ENCODE measurements at regions not wholly inside any gene's neighbourhood (a gene's known extent, or its start where the extent isn't known, plus 50 kb on each side); places are given as distances from the start of the nearest gene placed in this dataset.

GRCh38 chr12:77345336-77345735 lies 280.0 kb upstream of the E2F7 start:
- DNase-seq: no peak

GRCh38 chr12:77344651-77345050 lies 279.3 kb upstream of the E2F7 start:
- no peak for DNase-seq

- no peak for DNase-seq
These were observed 277.9 kb upstream of the E2F7 start for GRCh38 chr12:77343291-77343690.

GRCh38 chr12:77342253-77342652 lies 276.9 kb upstream of the E2F7 start:
- DNase-seq: no peak

- no peak for DNase-seq
These were observed 274.2 kb upstream of the E2F7 start for GRCh38 chr12:77339610-77340009.

- DNase-seq: no peak
These were observed 272.0 kb upstream of the E2F7 start for GRCh38 chr12:77337362-77337761.

- no peak for DNase-seq
These were observed 269.4 kb upstream of the E2F7 start for GRCh38 chr12:77334806-77335205.

- DNase-seq: no peak
These were observed 263.0 kb upstream of the E2F7 start for GRCh38 chr12:77328326-77328725.

- DNase-seq: no peak
These were observed 260.3 kb upstream of the E2F7 start for GRCh38 chr12:77325511-77326236.

- DNase-seq: peak; percentile 24
These were observed 259.5 kb upstream of the E2F7 start for GRCh38 chr12:77324763-77325468.

GRCh38 chr12:77324416-77324762 lies 259.0 kb upstream of the E2F7 start:
- DNase-seq: no peak

- DNase-seq: no peak
These were observed 258.5 kb upstream of the E2F7 start for GRCh38 chr12:77323788-77324415.

- no peak for DNase-seq
These were observed 253.8 kb upstream of the E2F7 start for GRCh38 chr12:77319166-77319565.

GRCh38 chr12:77315407-77315806 lies 250.0 kb upstream of the E2F7 start:
- DNase-seq: no peak

GRCh38 chr12:77314378-77315052 lies 249.1 kb upstream of the E2F7 start:
- no peak for DNase-seq

- DNase-seq: no peak
These were observed 242.7 kb upstream of the E2F7 start for GRCh38 chr12:77308056-77308455.

- DNase-seq: no peak
These were observed 235.4 kb upstream of the E2F7 start for GRCh38 chr12:77300811-77301210.

- no peak for DNase-seq
These were observed 234.7 kb upstream of the E2F7 start for GRCh38 chr12:77299910-77300669.

GRCh38 chr12:77299001-77299400 lies 233.6 kb upstream of the E2F7 start:
- no peak for DNase-seq

- DNase-seq: no peak
These were observed 228.6 kb upstream of the E2F7 start for GRCh38 chr12:77294016-77294415.

GRCh38 chr12:77274926-77275325 lies 209.6 kb upstream of the E2F7 start:
- DNase-seq: no peak

- no peak for DNase-seq
These were observed 208.5 kb upstream of the E2F7 start for GRCh38 chr12:77273898-77274297.

GRCh38 chr12:77256956-77257355 lies 191.6 kb upstream of the E2F7 start:
- no peak for DNase-seq

Data from T1000 (cell line).